ENCODE measurements at regions not wholly inside any gene's neighbourhood (a gene's known extent, or its start where the extent isn't known, plus 50 kb on each side); places are given as distances from the start of the nearest gene placed in this dataset.

DNA sequence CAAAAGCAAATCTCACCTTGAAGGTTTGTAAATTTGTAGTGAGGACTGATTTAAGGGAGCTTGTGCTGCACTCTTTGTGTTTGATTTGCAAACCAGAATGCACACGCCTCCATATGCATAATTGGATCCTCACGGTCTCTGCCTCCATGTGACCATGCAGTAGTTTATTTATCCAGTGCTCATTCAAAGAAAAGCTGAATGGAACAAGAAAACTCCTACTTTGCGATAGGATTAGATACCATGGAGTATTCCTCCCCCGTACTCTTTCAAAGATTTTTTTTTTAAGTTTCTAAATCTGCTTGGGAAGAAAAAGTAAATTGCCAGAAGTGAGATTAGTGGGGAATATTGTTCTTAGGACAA lies 290.4 kb upstream of the TUT7 start:
- TF ChIP-seq, protein P1, sequence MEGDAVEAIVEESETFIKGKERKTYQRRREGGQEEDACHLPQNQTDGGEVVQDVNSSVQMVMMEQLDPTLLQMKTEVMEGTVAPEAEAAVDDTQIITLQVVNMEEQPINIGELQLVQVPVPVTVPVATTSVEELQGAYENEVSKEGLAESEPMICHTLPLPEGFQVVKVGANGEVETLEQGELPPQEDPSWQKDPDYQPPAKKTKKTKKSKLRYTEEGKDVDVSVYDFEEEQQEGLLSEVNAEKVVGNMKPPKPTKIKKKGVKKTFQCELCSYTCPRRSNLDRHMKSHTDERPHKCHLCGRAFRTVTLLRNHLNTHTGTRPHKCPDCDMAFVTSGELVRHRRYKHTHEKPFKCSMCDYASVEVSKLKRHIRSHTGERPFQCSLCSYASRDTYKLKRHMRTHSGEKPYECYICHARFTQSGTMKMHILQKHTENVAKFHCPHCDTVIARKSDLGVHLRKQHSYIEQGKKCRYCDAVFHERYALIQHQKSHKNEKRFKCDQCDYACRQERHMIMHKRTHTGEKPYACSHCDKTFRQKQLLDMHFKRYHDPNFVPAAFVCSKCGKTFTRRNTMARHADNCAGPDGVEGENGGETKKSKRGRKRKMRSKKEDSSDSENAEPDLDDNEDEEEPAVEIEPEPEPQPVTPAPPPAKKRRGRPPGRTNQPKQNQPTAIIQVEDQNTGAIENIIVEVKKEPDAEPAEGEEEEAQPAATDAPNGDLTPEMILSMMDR (conservative IDR thresholded peaks at IDR 0.05): no peak
- TF ChIP-seq EZH2 (IDR thresholded peaks at IDR 0.05; ENCODE audit: low read depth): no peak
- Histone ChIP-seq H3K4me1 (replicated peaks; ENCODE audit: insufficient read depth) (0 out of 2 replicates have a peak, but pooled peaks cover 6% of the 10 kb centered on the region), H4K20me1 (ENCODE audit: insufficient read depth) (no peaks in the 10 kb centered on the region), H2AFZ (no peak overlapping the region), H3K9me3 (ENCODE audit: insufficient read depth, low read depth) (no peaks in the 10 kb centered on the region), H3K9me2 (ENCODE audit: insufficient read depth) (no peaks in the 10 kb centered on the region), H3K4me2 (no peak overlapping the region), H3K27ac (no peak overlapping the region), H3K27me3 (ENCODE audit: insufficient read depth, low read depth) (no peaks in the 10 kb centered on the region), H3F3A (ENCODE audit: insufficient read depth, low read depth) (no peaks in the 10 kb centered on the region), H3K4me3 (no peak overlapping the region), H3K79me2 (ENCODE audit: low read depth) (no peaks in the 10 kb centered on the region), H3K36me3 (ENCODE audit: low read depth) (no peaks in the 10 kb centered on the region)
- ChIA-PET CTCF (no interaction called here), POLR2A (ENCODE audit: unreplicated experiment) (no interaction called here)
- intact Hi-C loops (cut with micrococcal nuclease; ENCODE audit: unreplicated experiment): no loop called here
- BruUV-seq (replicated peaks): no TSS peak
- no peak for DNase-seq

DNA sequence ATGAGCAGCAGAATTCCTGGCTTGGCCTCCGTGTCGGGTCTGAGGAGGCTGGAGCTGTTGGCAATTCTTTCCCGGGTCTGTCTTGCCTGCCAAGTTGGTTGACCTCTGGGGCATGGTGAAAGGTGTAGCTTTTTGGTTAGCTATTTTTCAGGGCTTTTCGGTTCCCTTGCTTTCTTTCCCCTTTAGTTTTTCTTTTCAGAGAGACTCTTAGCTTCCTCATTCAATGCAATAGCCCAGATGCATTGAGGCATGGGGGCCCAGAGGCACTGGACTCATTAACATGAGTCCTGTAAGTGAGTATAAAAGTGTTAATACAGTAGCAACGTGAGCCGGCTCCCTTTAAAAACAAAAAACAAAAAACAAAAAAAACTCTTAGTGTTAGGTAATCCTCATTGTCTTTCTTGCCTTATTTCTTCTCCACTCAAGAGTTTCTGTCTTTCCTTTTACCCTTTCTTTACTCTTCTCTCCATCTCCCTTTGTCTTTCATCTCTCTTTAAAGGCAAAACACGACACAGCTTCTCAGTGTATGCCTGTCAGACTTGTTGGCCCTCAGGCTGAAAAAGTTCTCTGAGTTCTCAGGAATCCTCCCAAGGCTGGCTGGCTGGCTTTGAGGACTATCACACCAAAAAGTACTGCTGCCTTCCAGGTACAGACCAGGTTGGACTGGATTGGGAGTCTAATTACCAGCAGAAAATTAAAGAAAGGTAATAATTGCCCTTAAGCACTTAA lies 289.9 kb upstream of the TUT7 start:
- no peak for DNase-seq
- H3K79me2 ChIP-seq (ENCODE audit: low read depth): no peaks in the 10 kb centered on the region
- H3K4me3 ChIP-seq: no peak overlapping the region
- no peaks in the 10 kb centered on the region for H3F3A ChIP-seq (ENCODE audit: insufficient read depth, low read depth)
- H2AFZ ChIP-seq: no peak overlapping the region
- TF ChIP-seq, protein P1 (conservative IDR thresholded peaks at IDR 0.05): no peak
- no peak for TF ChIP-seq EZH2 (IDR thresholded peaks at IDR 0.05; ENCODE audit: low read depth)
- H3K9me2 ChIP-seq (ENCODE audit: insufficient read depth): no peaks in the 10 kb centered on the region
- no TSS peak for BruUV-seq (replicated peaks)
- H3K27me3 ChIP-seq (ENCODE audit: insufficient read depth, low read depth): no peaks in the 10 kb centered on the region
- no peak overlapping the region for H3K4me2 ChIP-seq
- H3K27ac ChIP-seq: no peak overlapping the region
- H3K4me1 ChIP-seq (replicated peaks; ENCODE audit: insufficient read depth): 0 out of 2 replicates have a peak, but pooled peaks cover 6% of the 10 kb centered on the region
- no peaks in the 10 kb centered on the region for H3K9me3 ChIP-seq (ENCODE audit: insufficient read depth, low read depth)
- POLR2A ChIA-PET (ENCODE audit: unreplicated experiment): no interaction called here
- H3K36me3 ChIP-seq (ENCODE audit: low read depth): no peaks in the 10 kb centered on the region
- no peaks in the 10 kb centered on the region for H4K20me1 ChIP-seq (ENCODE audit: insufficient read depth)
- CTCF ChIA-PET: no interaction called here
- intact Hi-C loops (cut with micrococcal nuclease; ENCODE audit: unreplicated experiment): no loop called here

DNA sequence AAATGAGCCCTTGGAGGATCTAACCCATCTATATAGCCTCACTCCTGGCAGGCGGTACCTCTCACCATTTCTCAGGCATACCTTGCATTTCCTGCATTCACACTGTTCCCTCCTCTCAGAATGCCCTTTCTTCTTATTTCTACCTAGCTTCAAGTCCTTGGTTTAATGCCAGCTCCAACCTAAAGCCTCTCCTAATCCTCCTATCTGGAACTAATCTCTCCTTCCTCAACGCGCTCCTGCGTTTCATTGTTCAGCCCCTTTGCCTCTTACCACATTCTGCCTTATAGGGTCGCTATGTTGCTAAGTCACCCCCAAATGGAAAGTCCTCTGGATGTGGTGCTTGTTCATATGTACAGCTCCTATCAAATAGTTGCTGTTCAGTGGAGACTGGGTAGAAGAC lies 288.5 kb upstream of the TUT7 start:
- Histone ChIP-seq H2AFZ (no peak overlapping the region), H3F3A (ENCODE audit: insufficient read depth, low read depth) (no peaks in the 10 kb centered on the region), H3K4me3 (no peak overlapping the region), H3K9me2 (ENCODE audit: insufficient read depth) (no peaks in the 10 kb centered on the region), H3K27me3 (ENCODE audit: insufficient read depth, low read depth) (no peaks in the 10 kb centered on the region), H3K9me3 (ENCODE audit: insufficient read depth, low read depth) (no peaks in the 10 kb centered on the region), H4K20me1 (ENCODE audit: insufficient read depth) (no peaks in the 10 kb centered on the region), H3K4me1 (replicated peaks; ENCODE audit: insufficient read depth) (0 out of 2 replicates have a peak, but pooled peaks cover 6% of the 10 kb centered on the region), H3K36me3 (ENCODE audit: low read depth) (no peaks in the 10 kb centered on the region), H3K4me2 (no peak overlapping the region), H3K27ac (no peak overlapping the region), H3K79me2 (ENCODE audit: low read depth) (no peaks in the 10 kb centered on the region)
- ChIA-PET POLR2A (ENCODE audit: unreplicated experiment) (no interaction called here), CTCF (no interaction called here)
- no peak for TF ChIP-seq EZH2 (IDR thresholded peaks at IDR 0.05; ENCODE audit: low read depth)
- TF ChIP-seq, protein P1 (conservative IDR thresholded peaks at IDR 0.05): no peak
- BruUV-seq (replicated peaks): no TSS peak
- no peak for DNase-seq
- intact Hi-C loops (cut with micrococcal nuclease; ENCODE audit: unreplicated experiment): no loop called here

Measured in PC-9 (cell line).